Cardiac muscle cell (in vitro differentiated cells and primary cell): ENCODE measurements at regions not wholly inside any gene's neighbourhood (a gene's known extent, or its start where the extent isn't known, plus 50 kb on each side); places are given as distances from the start of the nearest gene placed in this dataset.

Source experiments
- DNase-seq, 2 donors: peaks; one replicate each; pipeline versions ENCODE4 v3.0.0 to v3.0.0-alpha.2; 2010 to 2017; ENCODE audit warnings: low read depth in 1 of 2, low spot score in 1 of 2
- H3K27ac ChIP-seq: fragments of 200-600 bp; sonication (generic); 2 replicates; pipeline ENCODE4 v1.5.1; 2016
- H3K27me3 ChIP-seq: fragments of 200-600 bp; sonication (generic); 2 replicates; pipeline ENCODE4 v1.6.0; 2016; ENCODE audit warnings: control low read depth
- H3K36me3 ChIP-seq: fragments of 200-600 bp; sonication (generic); 2 replicates; pipeline ENCODE4 v1.5.1; 2016; ENCODE audit warnings: control low read depth
- H3K4me1 ChIP-seq: fragments of 200-600 bp; sonication (generic); 2 replicates; pipeline ENCODE4 v1.8.1; 2017; ENCODE audit warnings: low read depth, mild to moderate bottlenecking, mixed run types
- H3K4me3 ChIP-seq: fragments of 200-600 bp; sonication (generic); 2 replicates; pipeline ENCODE4 v1.5.1; 2016; ENCODE audit warnings: mild to moderate bottlenecking
- H3K9me3 ChIP-seq: fragments of 200-600 bp; sonication (generic); 2 replicates; pipeline ENCODE4 v1.5.1; 2017; ENCODE audit warnings: low read depth, mild to moderate bottlenecking, control low read depth
- TF ChIP-seq, protein P1 (sequence below): IDR thresholded peaks from 2 replicates; pipeline ENCODE4 v1.5.1; 2012; ENCODE audit warnings: low read depth, mild to moderate bottlenecking, low read length

DNA sequence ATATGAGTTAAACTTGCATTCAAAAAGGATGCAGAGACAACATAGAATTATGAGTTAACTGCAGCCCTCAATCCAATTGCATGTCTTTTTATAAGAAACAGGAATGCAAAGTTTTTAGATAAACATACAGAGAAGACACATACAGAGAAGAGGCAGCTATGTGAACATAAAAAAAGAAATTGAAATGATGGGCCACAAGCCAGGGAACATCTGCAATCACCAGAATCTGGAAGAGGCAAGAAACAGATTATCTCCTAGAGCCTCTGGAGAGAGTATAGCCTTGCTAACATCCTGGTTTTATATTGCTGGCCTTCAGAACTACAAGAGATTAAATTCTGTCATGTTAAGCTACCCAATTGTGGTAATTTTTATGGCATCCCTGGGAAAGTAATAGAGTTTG, 257.2 kb upstream of the EYS start:
- DNase-seq, result no peak
- TF ChIP-seq, protein P1, sequence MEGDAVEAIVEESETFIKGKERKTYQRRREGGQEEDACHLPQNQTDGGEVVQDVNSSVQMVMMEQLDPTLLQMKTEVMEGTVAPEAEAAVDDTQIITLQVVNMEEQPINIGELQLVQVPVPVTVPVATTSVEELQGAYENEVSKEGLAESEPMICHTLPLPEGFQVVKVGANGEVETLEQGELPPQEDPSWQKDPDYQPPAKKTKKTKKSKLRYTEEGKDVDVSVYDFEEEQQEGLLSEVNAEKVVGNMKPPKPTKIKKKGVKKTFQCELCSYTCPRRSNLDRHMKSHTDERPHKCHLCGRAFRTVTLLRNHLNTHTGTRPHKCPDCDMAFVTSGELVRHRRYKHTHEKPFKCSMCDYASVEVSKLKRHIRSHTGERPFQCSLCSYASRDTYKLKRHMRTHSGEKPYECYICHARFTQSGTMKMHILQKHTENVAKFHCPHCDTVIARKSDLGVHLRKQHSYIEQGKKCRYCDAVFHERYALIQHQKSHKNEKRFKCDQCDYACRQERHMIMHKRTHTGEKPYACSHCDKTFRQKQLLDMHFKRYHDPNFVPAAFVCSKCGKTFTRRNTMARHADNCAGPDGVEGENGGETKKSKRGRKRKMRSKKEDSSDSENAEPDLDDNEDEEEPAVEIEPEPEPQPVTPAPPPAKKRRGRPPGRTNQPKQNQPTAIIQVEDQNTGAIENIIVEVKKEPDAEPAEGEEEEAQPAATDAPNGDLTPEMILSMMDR, result no peak
- no peak overlapping the region for H3K27ac ChIP-seq
- no peaks in the 10 kb centered on the region for H3K27me3 ChIP-seq
- H3K4me1 ChIP-seq, result no peaks in the 10 kb centered on the region
- H3K36me3 ChIP-seq, result no peaks in the 10 kb centered on the region
- no peak overlapping the region for H3K4me3 ChIP-seq
- H3K9me3 ChIP-seq, result no peaks in the 10 kb centered on the region

DNA sequence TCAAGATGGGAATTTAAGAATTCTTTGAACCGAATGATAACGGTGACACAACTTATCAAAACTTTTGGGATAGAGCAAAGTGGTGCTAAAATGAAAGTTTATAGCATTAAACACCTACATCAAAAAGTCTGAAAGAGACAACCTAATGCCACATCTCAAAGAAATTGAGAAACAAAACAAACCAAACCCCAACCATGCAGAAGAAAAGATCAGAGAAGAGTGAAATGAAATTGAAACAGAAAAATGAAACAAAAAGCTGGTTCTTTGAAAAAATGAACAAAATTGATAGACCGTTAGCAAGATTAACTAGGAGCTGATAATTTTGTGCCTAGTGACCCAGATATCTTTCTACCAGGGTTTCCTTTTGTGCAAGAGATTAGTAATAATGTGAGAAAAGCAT, 248.0 kb upstream of the EYS start:
- Histone ChIP-seq H3K36me3 (no peaks in the 10 kb centered on the region), H3K4me3 (no peak overlapping the region), H3K9me3 (no peaks in the 10 kb centered on the region), H3K27ac (no peak overlapping the region), H3K4me1 (no peaks in the 10 kb centered on the region), H3K27me3 (no peaks in the 10 kb centered on the region)
- TF ChIP-seq, protein P1, result no peak
- no peak for DNase-seq

DNA sequence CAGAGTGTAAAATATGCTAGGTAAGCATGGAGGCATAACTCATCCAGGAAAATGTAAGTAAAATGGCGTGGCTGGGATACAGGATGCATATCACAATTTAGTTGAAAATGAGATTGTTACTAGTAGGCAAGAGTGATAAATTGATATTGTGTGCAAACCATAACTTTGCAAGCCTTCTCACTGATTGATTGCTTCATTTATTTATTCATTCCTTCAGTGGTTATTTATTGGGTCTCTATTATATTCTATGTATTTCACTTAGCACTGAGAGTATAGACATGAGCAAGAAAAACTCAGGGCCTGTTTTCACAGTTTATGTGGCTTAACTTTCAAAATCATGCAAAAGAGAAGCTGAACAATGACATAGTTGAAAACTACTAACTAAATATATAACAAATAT, 241.0 kb upstream of the EYS start:
- H3K4me3 ChIP-seq, result no peak overlapping the region
- TF ChIP-seq, protein P1, result no peak
- no peaks in the 10 kb centered on the region for H3K36me3 ChIP-seq
- H3K9me3 ChIP-seq, result no peaks in the 10 kb centered on the region
- DNase-seq, result no peak
- no peaks in the 10 kb centered on the region for H3K27me3 ChIP-seq
- H3K27ac ChIP-seq, result no peak overlapping the region
- no peaks in the 10 kb centered on the region for H3K4me1 ChIP-seq

DNA sequence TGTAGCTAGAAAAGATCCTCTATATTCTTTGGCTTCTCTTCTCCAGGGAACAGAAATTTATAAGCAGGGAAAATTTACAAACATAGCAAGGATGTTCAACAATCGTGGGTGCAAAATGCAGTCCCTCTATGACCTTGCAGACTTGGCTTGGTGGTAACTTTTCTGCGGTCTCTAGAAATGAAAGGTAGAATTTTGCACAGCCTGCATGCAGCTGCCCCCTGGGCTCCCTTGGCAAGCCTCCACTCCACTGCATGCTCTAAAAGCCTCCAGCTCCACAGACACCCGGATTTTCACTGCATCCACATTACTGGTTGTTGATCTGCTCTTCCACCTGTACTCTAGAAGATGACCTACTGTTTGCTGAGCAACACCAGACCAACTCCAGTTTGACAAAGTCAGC, 236.5 kb upstream of the EYS start:
- Histone ChIP-seq H3K27me3 (no peaks in the 10 kb centered on the region), H3K4me1 (no peaks in the 10 kb centered on the region), H3K9me3 (no peaks in the 10 kb centered on the region), H3K4me3 (no peak overlapping the region), H3K27ac (no peak overlapping the region), H3K36me3 (no peaks in the 10 kb centered on the region)
- TF ChIP-seq, protein P1, result no peak
- no peak for DNase-seq

DNA sequence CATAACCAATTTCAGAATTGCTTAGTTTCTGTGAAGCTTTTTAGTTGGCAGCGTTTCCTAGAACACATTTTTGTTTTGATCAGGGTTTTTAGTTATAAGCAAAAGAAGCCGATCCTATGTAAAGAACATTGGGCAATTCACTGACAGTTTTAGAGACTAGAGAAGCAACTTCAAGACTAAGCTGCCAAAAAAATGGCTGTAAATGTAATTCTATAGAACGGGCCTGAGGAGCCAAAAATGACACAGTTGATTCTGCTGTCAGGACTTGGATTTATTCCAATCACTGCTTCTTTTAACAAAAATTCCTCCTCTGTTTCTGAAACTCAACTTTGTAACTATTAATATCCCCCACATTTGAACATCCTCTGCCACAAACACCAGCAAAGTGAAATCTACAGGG, 236.0 kb upstream of the EYS start:
- Histone ChIP-seq H3K9me3 (no peaks in the 10 kb centered on the region), H3K27ac (no peak overlapping the region), H3K27me3 (no peaks in the 10 kb centered on the region), H3K4me1 (no peaks in the 10 kb centered on the region), H3K4me3 (no peak overlapping the region), H3K36me3 (no peaks in the 10 kb centered on the region)
- TF ChIP-seq, protein P1, result no peak
- DNase-seq, result no peak

DNA sequence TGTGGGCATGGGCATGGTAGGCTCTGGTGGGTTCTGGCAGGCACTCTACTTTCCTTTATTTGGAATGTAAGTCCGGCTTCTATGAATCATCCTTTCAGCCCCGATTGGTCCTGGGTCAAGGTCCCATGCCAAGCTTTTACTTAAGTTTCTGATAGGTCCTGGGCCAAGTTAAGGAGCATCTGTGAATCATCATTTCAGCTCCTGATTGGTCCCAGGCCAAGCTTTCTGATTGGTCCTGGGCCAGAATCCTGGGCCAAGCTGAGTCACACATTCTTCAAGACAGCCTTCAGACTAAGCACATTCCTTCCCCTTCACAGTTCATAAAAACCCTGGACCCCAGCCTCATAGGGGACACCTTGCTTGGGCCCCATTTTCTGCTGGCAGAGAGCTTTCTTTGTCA, 231.0 kb upstream of the EYS start:
- no peak for DNase-seq
- TF ChIP-seq, protein P1, result no peak
- no peak overlapping the region for H3K27ac ChIP-seq
- H3K36me3 ChIP-seq, result no peaks in the 10 kb centered on the region
- no peaks in the 10 kb centered on the region for H3K9me3 ChIP-seq
- no peak overlapping the region for H3K4me3 ChIP-seq
- no peaks in the 10 kb centered on the region for H3K27me3 ChIP-seq
- no peaks in the 10 kb centered on the region for H3K4me1 ChIP-seq
